Dedifferentiated amniotic fluid mesenchymal stem cell (primary cell): ENCODE measurements at regions not wholly inside any gene's neighbourhood (a gene's known extent, or its start where the extent isn't known, plus 50 kb on each side); places are given as distances from the start of the nearest gene placed in this dataset.
"Not testable (repeated sequence)": the region's sequence is repeated elsewhere in the genome, so short reads cannot be mapped to it uniquely, and the experiment has no call there.

Experiments used
- DNase-seq: peaks from one replicate; pipeline ENCODE4 v3.0.0-alpha.2; 2016; ENCODE audit errors: extremely low spot score

DNA sequence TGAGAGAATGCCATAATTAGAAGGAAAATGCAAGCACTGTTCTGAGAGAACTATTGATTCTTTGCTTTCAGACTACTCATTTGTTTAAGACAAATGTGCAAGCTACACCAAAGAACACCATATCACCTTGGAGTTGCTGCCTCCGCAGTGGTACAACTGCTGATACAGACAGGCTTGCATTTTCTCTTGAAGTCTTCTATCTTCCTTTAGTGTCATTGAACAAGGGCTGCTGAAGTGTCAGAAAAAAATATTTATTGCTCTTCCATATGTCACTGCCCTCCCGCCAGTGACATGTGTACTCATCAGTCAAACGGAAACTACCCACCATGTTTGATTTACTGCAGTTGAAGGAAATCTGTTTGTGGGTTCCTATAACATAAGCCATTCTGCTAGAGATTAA is 318.3 kb upstream of the MAGEB18 start:
- no peak for DNase-seq

DNA sequence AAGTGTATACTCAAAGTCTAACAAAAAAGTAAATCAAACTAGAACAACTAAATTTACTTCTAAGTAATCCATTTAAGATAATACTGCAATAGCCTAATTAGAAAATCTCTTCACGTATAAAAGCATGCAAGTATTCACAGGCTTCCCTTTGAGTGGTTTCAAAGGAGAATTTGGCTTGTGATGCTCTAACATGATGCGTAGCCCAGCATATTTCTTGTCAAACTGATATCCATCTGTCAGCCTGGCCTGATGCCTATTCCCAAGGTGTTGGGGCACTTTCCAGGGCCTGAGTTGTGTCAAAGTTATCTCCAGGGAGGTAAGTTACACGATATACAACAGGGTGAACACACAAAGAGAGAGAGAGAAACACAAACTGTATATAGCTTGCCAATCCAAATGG is 287.0 kb upstream of the MAGEB18 start:
- no peak for DNase-seq

DNA sequence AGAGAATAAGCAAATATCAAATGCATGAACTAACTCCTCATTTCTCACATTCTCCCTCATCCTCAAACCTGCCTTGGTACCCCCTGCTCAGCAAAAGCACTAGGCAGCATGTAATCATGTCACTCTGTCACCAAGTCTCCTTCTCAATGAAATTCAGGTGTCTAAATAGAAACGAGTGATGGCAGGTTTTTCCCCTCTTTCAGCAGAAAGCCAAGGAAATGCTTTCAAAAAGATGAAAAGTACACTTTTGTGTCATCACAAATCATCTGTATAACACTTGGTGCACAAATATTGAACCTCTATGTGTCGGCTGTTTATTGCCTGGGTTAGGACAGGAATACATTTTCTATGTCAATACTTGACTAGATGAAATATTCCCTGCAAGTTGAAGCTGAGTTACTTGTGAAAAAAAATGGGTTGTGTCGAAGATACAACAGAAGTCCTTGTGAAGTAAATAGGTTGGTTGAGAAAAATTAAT is 285.1 kb upstream of the MAGEB18 start:
- DNase-seq, result no peak

DNA sequence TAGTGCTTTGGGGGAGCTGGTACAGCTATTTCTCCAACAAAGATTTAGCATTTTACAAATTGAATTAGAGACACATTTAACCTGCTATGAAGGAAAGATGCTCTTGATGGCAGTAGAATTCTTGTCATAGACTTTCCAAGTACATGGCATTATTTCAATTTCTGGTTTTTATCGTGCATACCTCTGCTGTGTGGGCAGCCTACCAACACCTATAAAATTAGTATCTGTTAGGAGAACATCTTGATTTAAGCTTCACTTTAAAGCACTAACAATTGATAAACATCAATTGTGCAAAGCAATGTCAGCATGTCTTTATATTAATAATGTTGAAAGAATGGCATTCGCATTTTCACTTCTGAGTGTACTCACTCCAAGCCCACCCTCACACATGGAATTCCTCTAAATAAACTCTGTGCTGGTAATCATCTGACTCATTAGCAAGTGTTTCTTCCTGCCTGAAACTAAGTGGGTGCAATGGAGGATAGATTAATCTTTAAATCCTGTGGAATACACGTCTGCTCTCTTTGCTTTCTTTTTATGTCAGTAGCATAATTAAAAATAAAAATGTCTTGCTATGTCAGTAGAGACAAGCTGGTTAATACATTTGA is 279.8 kb upstream of the MAGEB18 start:
- no peak for DNase-seq

DNA sequence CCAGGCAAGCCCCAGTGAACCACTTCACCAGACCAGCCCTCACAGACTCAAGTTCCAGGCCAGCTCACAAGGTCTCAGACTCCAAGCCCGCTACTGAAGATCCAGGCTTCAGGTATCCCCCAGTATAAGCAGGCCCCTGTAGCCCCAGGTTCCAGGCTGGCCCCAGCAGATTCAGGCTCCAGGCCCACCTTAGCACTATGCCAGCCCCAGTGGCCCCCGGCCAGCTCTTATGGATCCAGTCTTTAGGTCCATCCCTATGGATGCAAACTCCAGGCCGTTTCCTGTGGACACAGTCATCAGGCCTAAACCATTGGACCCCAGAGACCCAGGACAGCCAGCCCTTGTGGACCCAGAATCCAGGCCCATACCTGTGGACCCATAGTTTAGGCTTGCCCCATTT is 277.8 kb upstream of the MAGEB18 start:
- DNase-seq, result no peak

DNA sequence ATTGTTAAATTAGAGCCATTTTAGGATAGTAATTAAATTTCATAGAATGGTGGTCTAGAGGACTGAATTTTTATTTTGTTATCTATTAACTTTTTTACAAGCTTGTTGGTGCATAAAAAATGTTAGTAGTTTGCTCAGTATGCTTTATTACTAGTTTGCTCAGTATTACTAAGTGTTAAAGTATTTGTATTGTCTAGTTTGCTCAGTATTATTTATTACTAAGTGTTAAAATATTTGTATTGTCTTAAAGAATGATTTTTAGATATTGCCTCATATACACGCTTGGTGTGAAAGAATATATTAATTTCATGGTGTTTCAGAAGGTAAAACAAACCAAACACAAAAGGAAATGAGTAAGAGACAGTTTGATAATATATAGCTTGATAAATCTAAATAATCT is 268.4 kb upstream of the MAGEB18 start:
- no peak for DNase-seq

DNA sequence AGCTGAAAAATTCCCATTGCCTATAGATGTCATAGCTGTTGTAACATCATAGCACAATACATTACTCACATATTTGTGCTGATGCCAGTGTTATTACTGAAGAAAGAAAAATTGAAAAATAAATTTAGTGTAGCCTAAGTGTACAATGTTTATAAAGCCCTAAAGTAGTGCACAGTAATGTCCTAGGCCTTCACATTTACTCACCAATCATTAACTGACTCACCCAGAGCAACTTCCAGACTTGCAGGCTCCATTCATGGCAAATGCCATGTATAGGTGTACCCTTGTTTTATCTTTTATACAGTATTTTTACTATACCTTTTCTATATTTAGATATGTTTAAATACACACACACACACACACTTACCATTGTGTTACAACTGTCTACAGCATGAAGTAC is 265.4 kb upstream of the MAGEB18 start:
- no peak for DNase-seq

DNA sequence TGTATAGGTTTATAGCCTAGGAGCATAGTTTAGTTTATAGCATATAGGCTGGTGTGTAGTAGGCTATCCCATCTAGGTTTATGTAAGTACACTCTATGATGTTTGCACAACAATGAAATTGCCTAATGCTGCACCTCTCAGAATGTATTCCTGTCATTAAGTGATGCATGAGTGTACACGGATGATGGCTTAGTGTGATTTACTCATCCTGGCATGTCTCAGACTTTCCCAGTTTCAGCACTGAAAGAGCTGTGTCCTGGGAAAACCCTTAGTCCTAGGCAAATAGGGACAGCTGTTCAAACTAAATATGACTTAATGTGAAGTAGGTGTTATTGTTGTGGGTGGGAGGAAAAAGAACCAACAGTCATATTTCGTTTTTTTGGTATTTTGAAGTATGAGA is 264.9 kb upstream of the MAGEB18 start:
- DNase-seq, result no peak

DNA sequence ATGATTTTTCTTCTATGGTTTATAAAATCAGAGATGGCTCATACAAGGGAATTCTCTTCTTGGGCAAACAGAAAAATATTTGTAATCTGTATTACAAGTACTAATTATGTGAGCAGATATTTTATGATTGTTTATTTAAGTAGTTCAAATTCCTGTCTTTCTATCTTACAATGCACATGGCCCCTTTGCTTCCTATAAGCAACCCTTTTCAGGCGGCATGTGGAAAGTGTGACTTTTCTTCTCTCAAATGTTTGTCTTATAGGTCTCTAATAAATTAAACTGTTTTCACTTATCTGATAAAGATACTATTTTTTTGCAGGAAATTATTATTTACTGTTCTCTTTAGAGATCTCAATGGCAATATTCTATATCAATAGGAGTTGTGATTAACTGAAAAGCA is 259.3 kb upstream of the MAGEB18 start:
- no peak for DNase-seq

DNA sequence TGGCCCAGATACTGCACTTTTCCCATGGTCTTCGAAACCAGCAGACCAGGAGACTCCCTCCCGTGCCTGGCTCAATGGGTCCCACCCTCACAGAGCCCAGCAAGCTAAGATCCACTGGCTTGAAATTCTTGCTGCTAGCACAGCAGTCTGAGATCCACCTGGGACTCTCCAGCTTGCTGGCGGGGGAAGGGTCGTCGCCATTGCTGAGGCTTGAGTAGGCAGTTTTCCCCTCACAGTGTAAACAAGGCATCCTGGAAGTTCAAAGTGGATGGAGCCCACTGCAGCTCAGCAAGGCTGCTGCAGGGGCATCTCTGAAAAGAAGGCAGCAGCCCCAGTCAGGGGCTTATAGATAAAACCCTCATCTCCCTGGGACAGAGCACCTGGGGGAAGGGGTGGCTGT is 255.6 kb upstream of the MAGEB18 start:
- not testable (repeated sequence) for DNase-seq

DNA sequence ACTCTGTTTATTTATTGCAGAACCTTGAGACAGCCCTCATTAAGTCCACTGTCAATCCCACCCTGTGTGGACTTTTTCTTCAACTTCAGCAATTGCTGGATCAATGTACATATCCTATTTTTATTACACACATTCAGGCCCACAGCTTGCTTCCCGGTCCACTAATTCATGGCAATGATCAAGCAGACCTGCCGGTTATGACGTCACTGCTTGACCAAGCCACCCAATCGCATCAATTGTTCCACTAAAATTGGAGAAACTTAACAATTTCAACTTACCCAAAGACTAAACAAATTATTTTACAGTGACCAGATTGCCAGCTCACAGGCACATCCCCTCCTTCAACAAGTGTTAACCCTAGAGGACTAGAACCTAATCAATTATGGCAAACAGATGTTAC is 240.4 kb upstream of the MAGEB18 start:
- DNase-seq, result no peak

DNA sequence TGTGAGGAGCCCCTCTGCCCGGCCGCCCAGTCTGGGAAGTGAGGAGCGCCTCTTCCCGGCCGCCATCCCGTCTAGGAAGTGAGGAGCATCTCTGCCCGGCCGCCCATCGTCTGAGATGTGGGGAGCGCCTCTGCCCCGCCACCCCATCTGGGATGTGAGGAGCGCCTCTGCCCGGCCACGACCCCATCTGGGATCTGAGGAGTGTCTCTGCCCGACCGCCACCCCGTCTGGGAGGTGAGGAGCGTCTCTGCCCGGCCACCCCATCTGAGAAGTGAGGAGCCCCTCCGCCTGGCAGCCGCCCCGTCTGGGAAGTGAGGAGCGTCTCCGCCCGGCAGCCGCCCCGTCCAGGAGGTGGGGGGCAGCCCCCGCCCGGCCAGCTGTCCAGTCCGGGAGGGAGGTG is 232.4 kb upstream of the MAGEB18 start:
- not testable (repeated sequence) for DNase-seq

DNA sequence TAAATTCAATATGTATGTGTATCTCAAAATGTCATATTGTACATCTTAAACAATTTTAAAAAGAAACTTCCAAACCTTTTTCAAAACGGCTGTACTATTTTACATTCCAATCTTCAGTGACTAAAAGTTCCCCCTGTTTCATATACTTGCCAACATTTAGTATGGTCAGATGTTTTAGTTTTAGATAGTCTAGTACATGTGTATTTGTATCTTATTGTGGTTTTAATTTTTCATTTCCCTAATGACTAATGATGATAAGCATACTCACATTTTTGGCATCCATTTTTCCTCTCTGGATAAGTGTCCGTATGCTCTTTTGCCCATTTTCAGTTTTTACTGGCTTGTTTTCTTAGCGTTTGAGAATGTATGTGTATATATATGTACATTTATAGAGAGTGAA is 212.2 kb upstream of the MAGEB18 start:
- no peak for DNase-seq

DNA sequence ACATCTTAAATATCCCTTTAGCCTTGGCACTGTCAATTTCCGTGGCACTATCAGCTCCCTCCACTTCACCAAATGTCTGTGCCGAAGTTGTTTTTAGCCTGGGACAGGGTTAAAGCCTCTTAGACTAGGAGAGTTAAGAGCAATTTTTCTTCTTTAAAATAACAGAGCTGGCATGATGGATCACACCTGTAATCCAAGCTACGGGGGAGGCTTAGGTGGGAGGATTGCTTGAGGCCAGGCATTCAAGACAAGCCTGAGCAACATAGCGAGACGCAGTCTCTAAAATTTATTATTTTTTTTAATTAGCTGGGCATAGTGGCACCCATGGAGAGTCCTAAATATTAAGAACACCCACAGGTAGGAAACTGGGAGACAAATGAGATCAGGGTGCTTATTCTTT is 209.8 kb upstream of the MAGEB18 start:
- no peak for DNase-seq

DNA sequence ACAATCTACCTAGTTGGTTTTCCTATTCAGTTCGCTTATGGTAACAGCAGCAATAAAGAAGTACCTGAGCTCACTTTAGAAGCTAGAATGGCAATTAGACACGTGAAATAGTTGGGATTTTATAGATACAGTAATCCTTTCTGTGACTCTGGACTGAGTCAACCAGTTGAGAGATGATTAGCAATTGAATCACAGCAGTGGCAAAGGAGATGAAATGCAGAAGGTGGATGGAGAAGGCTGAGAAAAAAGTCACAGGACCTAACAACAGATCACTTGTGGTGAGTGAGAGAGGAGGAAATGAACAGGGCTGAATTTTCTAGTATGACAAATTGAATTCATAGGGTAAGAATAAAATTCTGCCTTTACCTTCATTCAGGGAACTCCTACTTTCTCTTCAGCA is 197.1 kb upstream of the MAGEB18 start:
- no peak for DNase-seq

DNA sequence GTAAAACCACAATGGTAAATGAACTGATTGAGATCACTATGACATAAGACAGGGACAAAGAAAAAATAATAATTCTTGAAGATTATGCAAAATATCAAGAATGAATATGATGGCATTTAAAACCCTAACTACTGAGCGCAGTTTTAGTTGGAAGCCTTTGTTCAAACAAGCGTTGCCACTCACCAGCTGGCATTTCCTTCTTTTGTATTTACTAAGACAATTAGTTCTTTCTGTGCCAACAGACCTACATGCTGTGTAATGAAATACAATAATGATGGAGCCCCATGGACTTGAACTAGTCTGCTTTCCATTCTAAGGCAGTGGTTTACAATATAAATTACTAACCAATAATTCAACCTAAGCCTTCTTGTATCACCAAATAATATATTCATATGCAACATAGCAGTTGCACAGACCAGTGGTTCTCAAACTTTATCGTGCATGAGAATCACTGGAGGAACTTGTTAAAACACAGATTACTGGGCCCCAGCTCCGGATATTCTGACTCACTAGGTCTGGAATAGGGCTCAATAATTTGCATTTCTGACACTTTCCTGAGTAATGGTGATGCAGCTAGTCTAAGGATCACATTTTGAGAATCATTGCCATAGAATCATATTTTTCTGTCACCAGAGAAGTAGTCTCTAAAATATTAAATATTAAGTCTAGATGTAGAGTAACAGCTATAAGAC is 196.4 kb upstream of the MAGEB18 start:
- no peak for DNase-seq

DNA sequence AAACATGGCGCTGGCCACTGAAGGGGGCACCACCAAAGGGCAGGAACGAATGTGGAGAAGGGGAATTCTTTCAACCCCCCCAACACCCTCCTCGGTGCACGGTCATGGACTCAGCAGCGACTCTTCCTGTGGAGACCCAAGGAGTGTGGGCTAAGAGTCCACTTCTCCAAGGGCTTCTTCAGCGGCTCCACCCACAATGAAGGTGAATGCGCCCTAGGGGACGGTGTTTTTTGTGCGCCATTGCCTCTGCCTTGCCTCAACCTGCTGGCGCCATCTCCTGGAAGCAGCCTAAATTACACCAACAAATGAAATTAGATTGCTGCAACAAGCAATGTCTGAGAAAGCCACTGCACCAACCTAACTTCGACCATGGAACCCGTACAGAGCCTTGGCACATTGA is 169.2 kb upstream of the MAGEB18 start:
- no peak for DNase-seq

DNA sequence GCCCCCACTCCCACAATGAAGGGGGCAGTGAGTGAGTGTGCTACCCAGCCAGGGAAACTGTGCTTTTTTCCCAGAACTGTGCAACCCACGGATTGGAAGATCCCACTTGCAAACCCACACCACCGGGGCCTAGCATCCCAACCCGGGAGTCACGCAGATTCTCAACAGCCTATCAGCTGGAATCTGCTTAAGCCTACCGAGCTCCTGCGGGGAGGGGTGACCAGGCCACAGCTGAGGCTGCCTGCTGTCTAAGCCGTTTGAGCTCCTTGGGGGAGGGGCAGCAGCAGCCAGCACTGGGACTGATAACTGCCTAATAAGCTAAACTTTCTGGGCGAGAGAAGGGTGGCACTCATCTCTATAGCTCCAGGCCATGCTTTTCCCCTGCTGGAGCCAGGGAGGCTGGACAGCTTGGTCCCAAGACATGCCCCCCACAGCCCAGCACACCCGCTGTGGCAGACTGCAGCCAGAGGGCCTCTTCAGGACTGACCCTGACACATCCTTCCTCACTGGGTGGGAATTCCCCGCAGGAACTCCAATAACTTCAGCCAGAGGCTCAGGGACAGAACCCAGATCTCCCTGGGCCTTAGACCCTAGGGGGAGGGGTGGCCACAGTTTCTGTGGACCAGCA is 161.3 kb upstream of the MAGEB18 start:
- no peak for DNase-seq

DNA sequence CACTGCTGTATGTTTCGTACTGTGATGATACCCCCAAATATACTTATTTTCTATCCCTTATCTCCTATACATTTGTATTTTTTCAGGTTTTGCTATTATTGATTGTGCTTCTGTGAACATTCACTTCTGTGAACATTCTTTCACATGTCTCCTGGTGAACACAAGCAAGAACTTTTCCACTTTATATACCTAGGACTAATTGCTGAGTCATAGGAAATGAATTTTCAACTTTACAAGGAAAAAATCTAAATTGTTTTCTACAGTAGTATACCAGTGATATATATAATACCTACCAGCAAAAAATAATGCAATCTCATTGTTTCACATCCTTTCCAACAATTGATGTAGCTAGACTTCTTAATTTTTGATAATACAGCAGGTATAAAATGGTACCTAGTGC is 139.5 kb upstream of the MAGEB18 start:
- no peak for DNase-seq

DNA sequence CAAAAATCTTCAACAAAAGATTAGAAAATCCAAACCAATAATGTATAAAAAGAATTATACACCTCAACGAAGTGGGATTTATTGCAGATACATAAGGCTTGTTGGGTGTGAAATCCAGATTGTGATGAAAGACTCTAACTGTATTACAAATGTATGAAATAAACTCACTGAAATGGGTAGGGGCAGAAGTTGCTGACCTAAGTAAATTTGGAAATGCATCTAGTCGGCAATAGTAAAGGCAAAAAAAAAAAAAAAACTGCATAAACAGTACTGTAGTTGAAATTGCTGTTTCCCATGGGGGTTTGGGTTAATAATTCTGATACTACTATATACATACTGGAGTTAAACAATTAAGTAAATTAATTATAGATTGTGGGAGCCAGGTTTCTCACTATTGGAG is 130.7 kb upstream of the MAGEB18 start:
- DNase-seq, result no peak

DNA sequence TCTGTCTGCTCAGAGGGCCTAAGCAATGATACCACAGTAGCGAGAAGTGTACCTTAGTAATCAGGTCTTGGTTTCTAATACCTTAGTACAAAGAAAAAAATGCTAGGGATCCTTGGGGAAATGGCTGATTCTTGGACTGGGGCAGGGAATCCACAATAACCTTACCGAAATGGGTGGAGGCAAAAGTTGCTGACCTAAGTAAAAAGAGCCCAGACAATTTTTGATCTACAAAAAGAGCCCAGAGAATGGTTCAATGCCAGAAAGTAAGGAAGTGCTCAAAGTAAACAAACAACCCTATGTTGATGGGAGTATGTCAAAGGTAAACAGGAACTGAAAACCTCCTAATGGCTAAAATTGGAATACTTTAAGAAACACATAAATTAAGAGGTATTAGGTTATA is 130.1 kb upstream of the MAGEB18 start:
- no peak for DNase-seq

DNA sequence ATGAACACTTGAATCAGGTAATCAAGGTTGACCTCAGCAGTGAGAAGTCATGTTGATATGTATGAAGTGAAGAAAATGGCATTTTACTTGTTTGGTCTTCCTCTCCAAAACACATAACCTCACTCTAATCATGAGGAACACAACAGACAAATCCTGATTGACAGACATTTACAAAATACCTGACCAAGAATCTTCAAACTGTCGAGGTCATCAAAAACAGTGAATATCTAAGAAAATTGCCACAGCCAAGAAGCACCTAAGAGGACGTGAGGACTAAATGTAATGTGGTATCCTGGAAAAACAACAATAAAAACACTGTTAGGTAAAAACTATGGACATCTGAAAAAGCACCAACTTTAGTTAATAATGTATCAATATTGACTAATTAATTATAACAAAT is 129.5 kb upstream of the MAGEB18 start:
- DNase-seq, result no peak

DNA sequence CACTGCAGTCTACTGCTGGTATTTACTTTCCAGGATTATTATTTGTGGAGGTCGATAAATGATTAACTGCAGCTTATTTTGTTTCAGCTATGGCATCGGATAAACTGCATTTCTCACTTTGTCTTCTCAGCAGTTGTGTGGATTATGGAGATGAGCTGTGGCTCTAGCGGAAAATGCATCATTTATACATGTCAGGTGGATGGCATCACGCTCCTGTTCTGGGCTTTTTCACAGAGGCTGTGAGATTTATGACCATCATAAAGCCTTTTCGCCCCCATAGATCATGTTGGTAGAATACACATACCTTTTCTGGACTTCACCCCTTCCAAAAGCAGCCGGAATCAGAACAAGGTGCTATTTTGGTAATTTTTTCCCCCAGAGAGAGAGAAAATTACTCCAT is 118.8 kb upstream of the MAGEB18 start:
- no peak for DNase-seq
